ENCODE measurements at regions not wholly inside any gene's neighbourhood (a gene's known extent, or its start where the extent isn't known, plus 50 kb on each side); places are given as distances from the start of the nearest gene placed in this dataset.

DNA sequence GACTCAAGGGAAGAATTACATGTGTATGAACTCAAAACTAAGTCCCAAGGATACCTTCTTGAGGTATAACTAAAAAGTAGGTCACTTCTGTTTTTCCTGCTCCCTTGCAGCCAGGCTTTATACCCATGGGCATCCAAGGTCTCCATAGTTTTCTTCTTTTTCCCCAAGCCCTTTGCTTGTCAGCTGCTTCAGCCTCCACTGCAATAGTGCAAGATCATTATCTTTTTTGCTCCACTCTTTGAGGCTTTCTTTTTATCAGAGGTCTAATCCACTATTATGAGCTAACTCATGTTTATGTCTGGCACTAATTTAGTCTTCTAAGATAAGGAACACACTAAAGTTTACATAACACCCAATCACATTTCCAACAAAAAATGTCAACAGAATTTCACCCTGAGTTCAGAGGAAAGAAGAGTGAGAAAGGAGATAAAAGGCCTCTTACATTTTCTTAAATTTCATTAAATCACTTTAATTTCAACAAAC lies 121.2 kb upstream of the LSAMP start:
- FAIRE-seq (no peak), DNase-seq (ENCODE audit: low read depth in 1 of 2, low spot score in 2 of 2) (no peak)
- no peaks in the 10 kb centered on the region; a peak in 1 of 7 replicates for H3K4me1 ChIP-seq (replicated peaks in 1 of 4; ENCODE audit: control insufficient read depth in 3 of 4, insufficient read depth in 4 of 4, low read length in 3 of 4)
- H2BK20ac ChIP-seq (ENCODE audit: low read length): no peak overlapping the region
- no peak overlapping the region for H3K23ac ChIP-seq (ENCODE audit: insufficient read length)
- H4K91ac ChIP-seq (replicated peaks; ENCODE audit: insufficient read length, low read length): no peak overlapping the region
- H3K23me2 ChIP-seq (ENCODE audit: low read depth, low read length): no peaks in the 10 kb centered on the region
- H3K79me1 ChIP-seq (ENCODE audit: low read depth, low read length): no peaks in the 10 kb centered on the region
- H3K4me2 ChIP-seq (ENCODE audit: insufficient read depth in 1 of 2, low read depth in 2 of 2, low read length in 2 of 2): no peak overlapping the region
- no peak overlapping the region for H2BK15ac ChIP-seq (ENCODE audit: low read length)
- H4K8ac ChIP-seq (ENCODE audit: extremely low read depth, insufficient read depth, low read length): no peak overlapping the region
- no peak overlapping the region for H2AFZ ChIP-seq (ENCODE audit: low read length)
- H3K18ac ChIP-seq (ENCODE audit: extremely low read depth, low read length): no peak overlapping the region
- H4K5ac ChIP-seq (ENCODE audit: insufficient read length, low read depth, low read length): no peak overlapping the region
- H4K20me1 ChIP-seq (replicated peaks in 1 of 2; ENCODE audit: control insufficient read depth in 1 of 2, insufficient read depth in 2 of 2, low read length in 2 of 2): no peaks in the 10 kb centered on the region
- H3K56ac ChIP-seq (replicated peaks; ENCODE audit: insufficient read length, low read depth, low read length): no peak overlapping the region
- H2AK5ac ChIP-seq (ENCODE audit: low read depth, low read length): no peak overlapping the region
- CTCF ChIA-PET (ENCODE audit: partially characterized antibody): no interaction called here
- no peaks in the 10 kb centered on the region for H3K9me3 ChIP-seq (ENCODE audit: insufficient read depth in 2 of 2, low read depth in 1 of 2, low read length in 1 of 2)
- no peaks in the 10 kb centered on the region for H3K36me3 ChIP-seq (ENCODE audit: control insufficient read depth in 2 of 4, insufficient read depth in 4 of 4, low read length in 3 of 4)
- no peak overlapping the region for H3K4me3 ChIP-seq (ENCODE audit: extremely low read depth in 1 of 4, insufficient read depth in 2 of 4, low read depth in 3 of 4, low read length in 4 of 4)
- H2BK120ac ChIP-seq (replicated peaks; ENCODE audit: low read depth, low read length): no peak overlapping the region
- H3K27me3 ChIP-seq (replicated peaks in 1 of 4; ENCODE audit: control insufficient read depth in 3 of 4, extremely low read depth in 1 of 4, insufficient read depth in 3 of 4, low read length in 3 of 4): no peaks in the 10 kb centered on the region
- H3K9ac ChIP-seq (replicated peaks in 1 of 4; ENCODE audit: extremely low read depth in 1 of 4, low read depth in 3 of 4, low read length in 3 of 4): no peak overlapping the region
- POLR2A ChIA-PET (ENCODE audit: partially characterized antibody): no interaction called here
- H2BK12ac ChIP-seq (ENCODE audit: low read depth, low read length): no peak overlapping the region
- H3K14ac ChIP-seq (ENCODE audit: insufficient read length): no peak overlapping the region
- H3K79me2 ChIP-seq (ENCODE audit: control insufficient read depth in 1 of 2, insufficient read depth in 2 of 2, low read length in 2 of 2): no peaks in the 10 kb centered on the region
- H2BK5ac ChIP-seq (ENCODE audit: low read depth, low read length): no peak overlapping the region
- H3K27ac ChIP-seq (ENCODE audit: low read depth, low read length): no peak overlapping the region
- H3K4ac ChIP-seq (replicated peaks; ENCODE audit: insufficient read length, low read depth, low read length): no peak overlapping the region
- TF ChIP-seq CREB1 (IDR thresholded peaks at IDR 0.05) (no peak), GABPA (IDR thresholded peaks at IDR 0.05; ENCODE audit: borderline replicate concordance, insufficient read depth, low read length) (no peak), FOSL1 (IDR thresholded peaks at IDR 0.05; ENCODE audit: insufficient read depth, low read depth, low read length) (no peak), JUND (IDR thresholded peaks at IDR 0.05; ENCODE audit: low read length) (no peak), GTF2F1 (IDR thresholded peaks at IDR 0.05; ENCODE audit: borderline replicate concordance, low read depth, low read length) (no peak)

All from H1 (cell line).